KMS-11 (cell line): ENCODE measurements at regions not wholly inside any gene's neighbourhood (a gene's known extent, or its start where the extent isn't known, plus 50 kb on each side); places are given as distances from the start of the nearest gene placed in this dataset.

Source experiments
- H2AFZ ChIP-seq: fragments of 200-600 bp; sonication (generic); 2 replicates; pipeline ENCODE4 v1.6.1; 2016; ENCODE audit warnings: antibody characterized with exemption, mixed run types, low read depth
- H3K27ac ChIP-seq: fragments of 200-600 bp; sonication (generic); 2 replicates; pipeline ENCODE4 v1.6.1; 2016; ENCODE audit warnings: mild to moderate bottlenecking, mixed run types
- H3K27me3 ChIP-seq: fragments of 200-600 bp; sonication (generic); 2 replicates; pipeline ENCODE4 v1.6.1; 2017; ENCODE audit warnings: mild to moderate bottlenecking, low read depth, mixed run types, moderate library complexity; ENCODE audit not compliant: insufficient read depth
- H3K36me3 ChIP-seq: fragments of 200-600 bp; sonication (generic); 2 replicates; pipeline ENCODE4 v1.6.1; 2017; ENCODE audit warnings: mild to moderate bottlenecking, mixed run types; ENCODE audit not compliant: insufficient read depth
- H3K4me1 ChIP-seq: fragments of 200-600 bp; sonication (generic); 2 replicates; pipeline ENCODE4 v1.6.1; 2016; ENCODE audit warnings: mild to moderate bottlenecking, low read depth, mixed run types; ENCODE audit not compliant: poor library complexity, severe bottlenecking
- H3K4me2 ChIP-seq: fragments of 200-600 bp; sonication (generic); 2 replicates; pipeline ENCODE4 v1.7.0; 2016; ENCODE audit warnings: mild to moderate bottlenecking, mixed run types
- H3K4me3 ChIP-seq: fragments of 200-600 bp; sonication (generic); IDR thresholded peaks from 2 replicates; pipeline ENCODE4 v1.6.1; 2017; ENCODE audit warnings: low read depth, low read length, mixed read lengths; ENCODE audit not compliant: insufficient read depth
- H3K79me2 ChIP-seq: fragments of 200-600 bp; sonication (generic); 2 replicates; pipeline ENCODE4 v1.6.1; 2016; ENCODE audit warnings: low read depth, mixed run types; ENCODE audit not compliant: insufficient read depth
- H3K9ac ChIP-seq: fragments of 200-600 bp; sonication (generic); 2 replicates; pipeline ENCODE4 v1.6.1; 2016; ENCODE audit warnings: mild to moderate bottlenecking, mixed run types
- H4K20me1 ChIP-seq: fragments of 200-600 bp; sonication (generic); 2 replicates; pipeline ENCODE4 v1.6.1; 2016; ENCODE audit warnings: mild to moderate bottlenecking, mixed run types; ENCODE audit not compliant: insufficient read depth
- TF ChIP-seq, protein P1 (sequence below): fragments of 200-600 bp; sonication (generic); conservative IDR thresholded peaks from 2 replicates; pipeline ENCODE4 v1.6.1; 2017; ENCODE audit warnings: low read depth, mild to moderate bottlenecking, antibody characterized with exemption, low read length, moderate library complexity, mixed read lengths

- H3K4me3 ChIP-seq = no peak overlapping the region
These were observed 210.1 kb downstream of the DEPDC1B start for GRCh38 chr5:60489856-60490255.

GRCh38 chr5:60489377-60489776, 210.6 kb downstream of the DEPDC1B start:
- H3K27me3 ChIP-seq = no peaks in the 10 kb centered on the region

More at GRCh38 chr5:60489856-60490255, 210.1 kb downstream of the DEPDC1B start:
- Histone ChIP-seq H3K27me3 (no peaks in the 10 kb centered on the region), H2AFZ (no peak overlapping the region), H3K27ac (no peak overlapping the region), H3K79me2 (no peaks in the 10 kb centered on the region), H3K9ac (no peak overlapping the region), H3K36me3 (no peaks in the 10 kb centered on the region), H4K20me1 (no peaks in the 10 kb centered on the region), H3K4me1 (no peaks in the 10 kb centered on the region), H3K4me2 (no peak overlapping the region)
- TF ChIP-seq, protein P1, sequence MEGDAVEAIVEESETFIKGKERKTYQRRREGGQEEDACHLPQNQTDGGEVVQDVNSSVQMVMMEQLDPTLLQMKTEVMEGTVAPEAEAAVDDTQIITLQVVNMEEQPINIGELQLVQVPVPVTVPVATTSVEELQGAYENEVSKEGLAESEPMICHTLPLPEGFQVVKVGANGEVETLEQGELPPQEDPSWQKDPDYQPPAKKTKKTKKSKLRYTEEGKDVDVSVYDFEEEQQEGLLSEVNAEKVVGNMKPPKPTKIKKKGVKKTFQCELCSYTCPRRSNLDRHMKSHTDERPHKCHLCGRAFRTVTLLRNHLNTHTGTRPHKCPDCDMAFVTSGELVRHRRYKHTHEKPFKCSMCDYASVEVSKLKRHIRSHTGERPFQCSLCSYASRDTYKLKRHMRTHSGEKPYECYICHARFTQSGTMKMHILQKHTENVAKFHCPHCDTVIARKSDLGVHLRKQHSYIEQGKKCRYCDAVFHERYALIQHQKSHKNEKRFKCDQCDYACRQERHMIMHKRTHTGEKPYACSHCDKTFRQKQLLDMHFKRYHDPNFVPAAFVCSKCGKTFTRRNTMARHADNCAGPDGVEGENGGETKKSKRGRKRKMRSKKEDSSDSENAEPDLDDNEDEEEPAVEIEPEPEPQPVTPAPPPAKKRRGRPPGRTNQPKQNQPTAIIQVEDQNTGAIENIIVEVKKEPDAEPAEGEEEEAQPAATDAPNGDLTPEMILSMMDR = no peak

GRCh38 chr5:60488466-60489130, 211.4 kb downstream of the DEPDC1B start:
- H3K4me3 ChIP-seq = no peak overlapping the region
- H3K36me3 ChIP-seq = no peaks in the 10 kb centered on the region
- TF ChIP-seq, protein P1 = no peak
- no peaks in the 10 kb centered on the region for H3K79me2 ChIP-seq
- no peak overlapping the region for H2AFZ ChIP-seq
- no peaks in the 10 kb centered on the region for H3K27me3 ChIP-seq
- H3K27ac ChIP-seq = no peak overlapping the region
- no peak overlapping the region for H3K4me2 ChIP-seq
- H3K4me1 ChIP-seq = no peaks in the 10 kb centered on the region
- no peak overlapping the region for H3K9ac ChIP-seq
- no peaks in the 10 kb centered on the region for H4K20me1 ChIP-seq

More at GRCh38 chr5:60489377-60489776, 210.6 kb downstream of the DEPDC1B start:
- Histone ChIP-seq H3K27ac (no peak overlapping the region), H3K4me2 (no peak overlapping the region), H3K4me3 (no peak overlapping the region), H4K20me1 (no peaks in the 10 kb centered on the region), H3K79me2 (no peaks in the 10 kb centered on the region), H3K4me1 (no peaks in the 10 kb centered on the region), H3K36me3 (no peaks in the 10 kb centered on the region), H2AFZ (no peak overlapping the region), H3K9ac (no peak overlapping the region)
- TF ChIP-seq, protein P1 = no peak

GRCh38 chr5:60487885-60488442, 212.0 kb downstream of the DEPDC1B start:
- TF ChIP-seq, protein P1 = no peak
- Histone ChIP-seq H3K9ac (no peak overlapping the region), H3K4me3 (no peak overlapping the region), H3K4me1 (no peaks in the 10 kb centered on the region), H2AFZ (no peak overlapping the region), H3K27me3 (no peaks in the 10 kb centered on the region), H3K36me3 (no peaks in the 10 kb centered on the region), H3K79me2 (no peaks in the 10 kb centered on the region), H4K20me1 (no peaks in the 10 kb centered on the region), H3K4me2 (no peak overlapping the region), H3K27ac (no peak overlapping the region)
